PC-3 (cell line): ENCODE measurements at regions not wholly inside any gene's neighbourhood (a gene's known extent, or its start where the extent isn't known, plus 50 kb on each side); places are given as distances from the start of the nearest gene placed in this dataset.

ENCODE experiments used
- ATAC-seq: fragments of 200-7000 bp; cut with Tn5 transposase; 2 replicates; pipeline ENCODE4 v1.9.1; 2020; ENCODE audit warnings: mild to moderate bottlenecking, moderate library complexity
- BruUV-seq: library from RNA; stranded (reverse); fragments of 400-500 nt; replicated peaks from 2 replicates; lab custom pipeline; 2021; lab: Mats Ljungman, UMichigan
- CTCF ChIA-PET: fragments of 300-600 bp; sonication (Branson Sonifier 250); formaldehyde crosslinking; loops from one replicate; lab custom pipeline; 2022; ENCODE audit warnings: antibody characterized with exemption; lab: Charles Lee
- POLR2A ChIA-PET: fragments of 300-600 bp; sonication (Branson Sonifier 250); formaldehyde crosslinking; loops from one replicate; lab custom pipeline; 2022; ENCODE audit warnings: antibody characterized with exemption; ENCODE audit not compliant: unreplicated experiment; lab: Charles Lee
- DNase-seq: peaks from one replicate; pipeline ENCODE4 v3.0.0-alpha.2; 2015
- H2AFZ ChIP-seq: fragments of 300-600 bp; sonication (generic); 2 replicates; pipeline ENCODE4 v1.6.0; 2016; ENCODE audit warnings: antibody characterized with exemption, low read length
- H3F3A ChIP-seq: fragments of 300-600 bp; sonication (generic); one replicate; pipeline ENCODE4 v1.6.0; 2017; ENCODE audit warnings: antibody characterized with exemption, low read length, control low read depth, mild to moderate bottlenecking; ENCODE audit not compliant: unreplicated experiment
- H3K27ac ChIP-seq: fragments of 300-600 bp; sonication (generic); 2 replicates; pipeline ENCODE4 v1.5.1; 2016; ENCODE audit warnings: mild to moderate bottlenecking, low read length
- H3K27me3 ChIP-seq: fragments of 300-600 bp; sonication (generic); 2 replicates; pipeline ENCODE4 v1.6.1; 2016; ENCODE audit warnings: low read length, mixed read lengths
- H3K36me3 ChIP-seq: fragments of 300-600 bp; sonication (generic); 2 replicates; pipeline ENCODE4 v1.6.1; 2016; ENCODE audit warnings: low read depth, mixed run types, low read length, mixed read lengths
- H3K4me1 ChIP-seq: fragments of 300-600 bp; sonication (generic); 2 replicates; pipeline ENCODE4 v1.5.1; 2016; ENCODE audit warnings: low read length; ENCODE audit not compliant: insufficient read depth
- H3K4me2 ChIP-seq: fragments of 300-600 bp; sonication (generic); 2 replicates; pipeline ENCODE4 v1.6.0; 2016; ENCODE audit warnings: low read length
- H3K4me3 ChIP-seq: fragments of 300-600 bp; sonication (generic); 2 replicates; pipeline ENCODE4 v1.5.1; 2016; ENCODE audit warnings: mild to moderate bottlenecking, low read length, mixed read lengths
- H3K79me2 ChIP-seq: fragments of 300-600 bp; sonication (generic); 2 replicates; pipeline ENCODE4 v1.6.1; 2017; ENCODE audit warnings: low read length, mixed read lengths
- H3K9ac ChIP-seq: fragments of 300-600 bp; sonication (generic); 2 replicates; pipeline ENCODE4 v1.6.0; 2016; ENCODE audit warnings: mild to moderate bottlenecking, low read length
- H3K9me2 ChIP-seq: fragments of 300-600 bp; sonication (generic); replicated peaks from 2 replicates; pipeline ENCODE4 v1.6.1; 2016; ENCODE audit warnings: mixed run types, low read length, mixed read lengths
- H3K9me3 ChIP-seq: fragments of 300-600 bp; sonication (generic); 2 replicates; pipeline ENCODE4 v1.6.1; 2016; ENCODE audit warnings: low read length, mixed read lengths
- H4K20me1 ChIP-seq: fragments of 300-600 bp; sonication (generic); 2 replicates; pipeline ENCODE4 v1.6.1; 2016; ENCODE audit warnings: low read length, mixed read lengths
- EZH2 ChIP-seq: fragments of 300-600 bp; sonication (generic); IDR thresholded peaks from one replicate; pipeline ENCODE4 v1.6.1; 2017; ENCODE audit warnings: antibody characterized with exemption, mild to moderate bottlenecking, low read length; ENCODE audit not compliant: unreplicated experiment
- EZH2phosphoT487 ChIP-seq: fragments of 300-600 bp; sonication (generic); IDR thresholded peaks from 2 replicates; pipeline ENCODE4 v1.6.1; 2018; ENCODE audit warnings: mild to moderate bottlenecking, antibody characterized with exemption, low read length, borderline replicate concordance
- intact Hi-C: fragments of 100-400 bp; cut with micrococcal nuclease; formaldehyde crosslinking; loops from 2 replicates; pipeline ENCODE4 v1.9.0; 2023
- TF ChIP-seq, protein P1 (sequence below): fragments of 300-600 bp; sonication (generic); conservative IDR thresholded peaks from 2 replicates; pipeline ENCODE4 v1.5.1; 2017; ENCODE audit warnings: antibody characterized with exemption, low read depth, mild to moderate bottlenecking, low read length

GRCh38 chr18:22267697-22268096 is 98.3 kb downstream of the GATA6 start:
- Histone ChIP-seq H3K9me3 (no peaks in the 10 kb centered on the region), H3K4me2 (no peak overlapping the region), H3K9ac (no peak overlapping the region), H4K20me1 (no peaks in the 10 kb centered on the region), H3K27me3 (no peaks in the 10 kb centered on the region), H3K79me2 (no peaks in the 10 kb centered on the region), H3K4me3 (no peak overlapping the region), H3K36me3 (no peaks in the 10 kb centered on the region), H3K4me1 (peaks cover 6% of the 10 kb centered on the region; the same call in 1 of the 2 replicates), H3K9me2 (no peaks in the 10 kb centered on the region), H3F3A (no peaks in the 10 kb centered on the region), H3K27ac (no peak overlapping the region), H2AFZ (no peak overlapping the region)
- POLR2A ChIA-PET: no interaction called here
- intact Hi-C loops: no loop called here
- no peak for TF ChIP-seq EZH2phosphoT487
- TF ChIP-seq EZH2: no peak
- TF ChIP-seq, protein P1, sequence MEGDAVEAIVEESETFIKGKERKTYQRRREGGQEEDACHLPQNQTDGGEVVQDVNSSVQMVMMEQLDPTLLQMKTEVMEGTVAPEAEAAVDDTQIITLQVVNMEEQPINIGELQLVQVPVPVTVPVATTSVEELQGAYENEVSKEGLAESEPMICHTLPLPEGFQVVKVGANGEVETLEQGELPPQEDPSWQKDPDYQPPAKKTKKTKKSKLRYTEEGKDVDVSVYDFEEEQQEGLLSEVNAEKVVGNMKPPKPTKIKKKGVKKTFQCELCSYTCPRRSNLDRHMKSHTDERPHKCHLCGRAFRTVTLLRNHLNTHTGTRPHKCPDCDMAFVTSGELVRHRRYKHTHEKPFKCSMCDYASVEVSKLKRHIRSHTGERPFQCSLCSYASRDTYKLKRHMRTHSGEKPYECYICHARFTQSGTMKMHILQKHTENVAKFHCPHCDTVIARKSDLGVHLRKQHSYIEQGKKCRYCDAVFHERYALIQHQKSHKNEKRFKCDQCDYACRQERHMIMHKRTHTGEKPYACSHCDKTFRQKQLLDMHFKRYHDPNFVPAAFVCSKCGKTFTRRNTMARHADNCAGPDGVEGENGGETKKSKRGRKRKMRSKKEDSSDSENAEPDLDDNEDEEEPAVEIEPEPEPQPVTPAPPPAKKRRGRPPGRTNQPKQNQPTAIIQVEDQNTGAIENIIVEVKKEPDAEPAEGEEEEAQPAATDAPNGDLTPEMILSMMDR: no peak
- DNase-seq (no peak), ATAC-seq (no peak)
- BruUV-seq: no TSS peak
- CTCF ChIA-PET: no interaction called here

GRCh38 chr18:22267225-22267624 is 97.8 kb downstream of the GATA6 start:
- CTCF ChIA-PET: no interaction called here
- H3K9me3 ChIP-seq: no peaks in the 10 kb centered on the region
- TF ChIP-seq EZH2: no peak
- no peaks in the 10 kb centered on the region for H3K9me2 ChIP-seq
- BruUV-seq: no TSS peak
- no peak overlapping the region for H3K4me2 ChIP-seq
- DNase-seq: no peak
- POLR2A ChIA-PET: no interaction called here
- H3K27me3 ChIP-seq: no peaks in the 10 kb centered on the region
- H3K9ac ChIP-seq: no peak overlapping the region
- H4K20me1 ChIP-seq: no peaks in the 10 kb centered on the region
- H3K4me1 ChIP-seq: peaks cover 6% of the 10 kb centered on the region; the same call in 1 of the 2 replicates
- intact Hi-C loops: no loop called here
- H3F3A ChIP-seq: no peaks in the 10 kb centered on the region
- H3K36me3 ChIP-seq: no peaks in the 10 kb centered on the region
- H3K4me3 ChIP-seq: no peak overlapping the region
- H3K79me2 ChIP-seq: no peaks in the 10 kb centered on the region
- ATAC-seq: no peak
- no peak overlapping the region for H2AFZ ChIP-seq
- H3K27ac ChIP-seq: no peak overlapping the region

DNA sequence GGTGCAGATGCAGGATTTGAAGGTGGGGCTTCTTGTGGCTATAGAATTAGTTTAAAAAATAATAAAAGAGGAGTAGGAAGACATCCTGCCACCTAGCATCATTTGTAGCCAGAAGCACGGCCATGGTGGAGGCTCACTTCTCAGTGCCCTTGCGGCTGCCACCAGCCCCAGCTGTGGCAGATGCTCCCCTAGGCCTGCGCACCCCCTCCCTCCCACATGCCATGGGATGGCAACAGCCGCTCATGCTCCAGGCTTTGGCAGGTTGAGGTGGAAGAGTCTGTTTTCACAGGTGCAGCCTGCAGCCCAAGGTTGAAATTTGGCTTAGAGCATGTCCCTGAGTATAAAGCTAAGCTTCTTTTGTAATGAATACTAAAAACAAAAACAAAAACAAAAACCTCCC is 96.4 kb downstream of the GATA6 start:
- H2AFZ ChIP-seq: no peak overlapping the region
- H3K9me2 ChIP-seq: no peaks in the 10 kb centered on the region
- no peaks in the 10 kb centered on the region for H3F3A ChIP-seq
- intact Hi-C loops: no loop called here
- no peak overlapping the region for H3K27ac ChIP-seq
- H3K4me2 ChIP-seq: no peak overlapping the region
- no peak for TF ChIP-seq EZH2
- H3K9me3 ChIP-seq: no peaks in the 10 kb centered on the region
- no peak for ATAC-seq
- no peaks in the 10 kb centered on the region for H4K20me1 ChIP-seq
- H3K9ac ChIP-seq: no peak overlapping the region
- no peaks in the 10 kb centered on the region for H3K27me3 ChIP-seq
- no peak for DNase-seq
- ChIA-PET CTCF (no interaction called here), POLR2A (no interaction called here)
- no TSS peak for BruUV-seq
- peaks cover 6% of the 10 kb centered on the region; the same call in 1 of the 2 replicates for H3K4me1 ChIP-seq
- no peaks in the 10 kb centered on the region for H3K79me2 ChIP-seq
- H3K36me3 ChIP-seq: no peaks in the 10 kb centered on the region
- no peak overlapping the region for H3K4me3 ChIP-seq
